Breast epithelium (tissue), 4 donors: ENCODE measurements at regions not wholly inside any gene's neighbourhood (a gene's known extent, or its start where the extent isn't known, plus 50 kb on each side); places are given as distances from the start of the nearest gene placed in this dataset.

Experiments
- DNase-seq, 2 donors: peaks; one replicate each; pipeline ENCODE4 v3.0.0-alpha.2; 2019; ENCODE audit warnings: low spot score in 2 of 2
- H3K27ac ChIP-seq, 2 donors: fragments of 200-600 bp; sonication (generic) in 1 of 2; one replicate each; pipeline ENCODE4 v1.5.1; 2016 to 2019; ENCODE audit warnings: mild to moderate bottlenecking in 1 of 2
- H3K27me3 ChIP-seq, 2 donors: fragments of 200-600 bp; sonication (generic) in 1 of 2; one replicate each; pipeline versions ENCODE4 v1.5.1 to v1.6.0; 2017 to 2019; ENCODE audit warnings: control low read depth in 1 of 2, mild to moderate bottlenecking in 1 of 2
- H3K36me3 ChIP-seq: fragments of 200-600 bp; one replicate; pipeline ENCODE4 v1.5.1; 2019
- H3K4me1 ChIP-seq, 2 donors: fragments of 200-600 bp; sonication (generic); one replicate each; pipeline ENCODE4 v1.5.1; 2016 to 2019; ENCODE audit warnings: control low read depth in 1 of 2
- H3K4me3 ChIP-seq, 3 donors: fragments of 200-600 bp; sonication (generic); 1 replicate in 2 of 3; 2 replicates in 1 of 3; pipeline ENCODE4 v1.5.1; 2016 to 2019; ENCODE audit warnings: mild to moderate bottlenecking in 3 of 3, moderate library complexity in 2 of 3
- H3K9me3 ChIP-seq, 2 donors: fragments of 200-600 bp; sonication (generic) in 1 of 2; one replicate each; pipeline ENCODE4 v1.5.1; 2016 to 2019; ENCODE audit warnings: control low read depth in 1 of 2
- CTCF ChIP-seq, 3 donors: fragments of 450-650 bp; IDR thresholded peaks; one replicate each; pipeline ENCODE4 v1.5.1; 2016 to 2017; ENCODE audit warnings: antibody characterized with exemption in 3 of 3, mild to moderate bottlenecking in 3 of 3, moderate library complexity in 3 of 3
- POLR2A ChIP-seq: fragments of 450-650 bp; IDR thresholded peaks from one replicate; pipeline ENCODE4 v1.6.1; 2016; ENCODE audit warnings: antibody characterized with exemption, mild to moderate bottlenecking, moderate library complexity
- POLR2AphosphoS5 ChIP-seq, 3 donors: sonication (generic); formaldehyde crosslinking; IDR thresholded peaks; one replicate each; pipeline ENCODE4 v1.6.1; 2017; ENCODE audit warnings: antibody characterized with exemption in 3 of 3
- intact Hi-C: fragments of 100-400 bp; cut with DNase I; formaldehyde crosslinking; loops from one replicate; pipeline ENCODE4 v1.15.1; 2023; ENCODE audit warnings: low total_unique reads

- H3K4me1 ChIP-seq: peaks cover 0 to 6% of the 10 kb centered on the region in 2 donors
- H3K27me3 ChIP-seq: no peaks in the 10 kb centered on the region
- H3K4me3 ChIP-seq: no peak overlapping the region
- TF ChIP-seq POLR2AphosphoS5 (IDR thresholded peaks at IDR 0.05) (no peak), POLR2A (no peak), CTCF (IDR thresholded peaks at IDR 0.05) (no peak)
- intact Hi-C loops: no loop called here
- no peak overlapping the region for H3K27ac ChIP-seq
- H3K36me3 ChIP-seq: no peaks in the 10 kb centered on the region
- no peak for DNase-seq
- no peaks in the 10 kb centered on the region for H3K9me3 ChIP-seq
Observed at GRCh38 chr2:16315458-16315835, 350.2 kb downstream of the CYRIA start.

- intact Hi-C loops: no loop called here
- no peaks in the 10 kb centered on the region for H3K36me3 ChIP-seq
- no peaks in the 10 kb centered on the region for H3K9me3 ChIP-seq
- no peak overlapping the region for H3K27ac ChIP-seq
- H3K27me3 ChIP-seq: no peaks in the 10 kb centered on the region
- no peak for TF ChIP-seq POLR2AphosphoS5 (IDR thresholded peaks at IDR 0.05)
- no peak for TF ChIP-seq POLR2A
- no peak for TF ChIP-seq CTCF (IDR thresholded peaks at IDR 0.05)
- peaks cover 0 to 5% of the 10 kb centered on the region in 2 donors for H3K4me1 ChIP-seq
- no peak for DNase-seq
- H3K4me3 ChIP-seq: no peak overlapping the region
Observed at GRCh38 chr2:16314691-16315457, 350.8 kb downstream of the CYRIA start.

- H3K27me3 ChIP-seq: no peaks in the 10 kb centered on the region
- H3K4me3 ChIP-seq: no peak overlapping the region
- DNase-seq: no peak
- no peak overlapping the region for H3K27ac ChIP-seq
- TF ChIP-seq POLR2AphosphoS5 (IDR thresholded peaks at IDR 0.05) (no peak), CTCF (IDR thresholded peaks at IDR 0.05) (no peak), POLR2A (no peak)
- no peaks in the 10 kb centered on the region for H3K4me1 ChIP-seq
- H3K36me3 ChIP-seq: no peaks in the 10 kb centered on the region
- intact Hi-C loops: no loop called here
- no peaks in the 10 kb centered on the region for H3K9me3 ChIP-seq
Observed at GRCh38 chr2:16314001-16314400, 351.6 kb downstream of the CYRIA start.

- Histone ChIP-seq H3K27me3 (no peaks in the 10 kb centered on the region), H3K36me3 (no peaks in the 10 kb centered on the region), H3K27ac (no peak overlapping the region), H3K9me3 (no peaks in the 10 kb centered on the region), H3K4me1 (no peaks in the 10 kb centered on the region), H3K4me3 (no peak overlapping the region)
- intact Hi-C loops: no loop called here
- DNase-seq: no peak
- TF ChIP-seq POLR2AphosphoS5 (IDR thresholded peaks at IDR 0.05): no peak
- no peak for TF ChIP-seq POLR2A
- TF ChIP-seq CTCF (IDR thresholded peaks at IDR 0.05): no peak
Observed at GRCh38 chr2:16313235-16313975, 352.2 kb downstream of the CYRIA start.

- Histone ChIP-seq H3K27me3 (no peaks in the 10 kb centered on the region), H3K4me3 (no peak overlapping the region), H3K36me3 (no peaks in the 10 kb centered on the region), H3K4me1 (no peaks in the 10 kb centered on the region), H3K9me3 (no peaks in the 10 kb centered on the region), H3K27ac (no peak overlapping the region)
- TF ChIP-seq POLR2A: no peak
- TF ChIP-seq POLR2AphosphoS5 (IDR thresholded peaks at IDR 0.05): no peak
- no peak for TF ChIP-seq CTCF (IDR thresholded peaks at IDR 0.05)
- intact Hi-C loops: no loop called here
- no peak for DNase-seq
Observed at GRCh38 chr2:16312771-16313170, 352.9 kb downstream of the CYRIA start.
